ENCODE measurements at regions not wholly inside any gene's neighbourhood (a gene's known extent, or its start where the extent isn't known, plus 50 kb on each side); places are given as distances from the start of the nearest gene placed in this dataset.

GRCh38 chr5:89994266-89994665, 415.3 kb downstream of the CETN3 start:
- H3K27me3 ChIP-seq (ENCODE audit: control insufficient read depth, insufficient read depth, low read length), result no peaks in the 10 kb centered on the region
- H3K36me3 ChIP-seq (ENCODE audit: control insufficient read depth, insufficient read depth, low read length), result no peaks in the 10 kb centered on the region
- H3K9me3 ChIP-seq (ENCODE audit: control insufficient read depth, insufficient read depth, low read length), result no peaks in the 10 kb centered on the region
- H3K4me1 ChIP-seq (ENCODE audit: control insufficient read depth, insufficient read depth, low read length), result no peaks in the 10 kb centered on the region
- H3K4me3 ChIP-seq (ENCODE audit: low read depth, low read length), result no peak overlapping the region
- DNase-seq (ENCODE audit: low read depth in 4 of 6, low spot score in 6 of 6), result no peak
- no peak overlapping the region for H3K27ac ChIP-seq (ENCODE audit: low read depth, low read length)

- DNase-seq (ENCODE audit: low read depth in 4 of 6, low spot score in 6 of 6), result no peak
- Histone ChIP-seq H3K9me3 (ENCODE audit: control insufficient read depth, insufficient read depth, low read length) (no peaks in the 10 kb centered on the region), H3K27ac (ENCODE audit: low read depth, low read length) (no peak overlapping the region), H3K36me3 (ENCODE audit: control insufficient read depth, insufficient read depth, low read length) (no peaks in the 10 kb centered on the region), H3K4me1 (ENCODE audit: control insufficient read depth, insufficient read depth, low read length) (no peaks in the 10 kb centered on the region), H3K27me3 (ENCODE audit: control insufficient read depth, insufficient read depth, low read length) (no peaks in the 10 kb centered on the region), H3K4me3 (ENCODE audit: low read depth, low read length) (no peak overlapping the region)
- 100% methylated on average over 2 of the region's 3 CpGs for WGBS (ENCODE audit: insufficient coverage)
These were observed 417.4 kb downstream of the CETN3 start for GRCh38 chr5:89992201-89992600.

GRCh38 chr5:89991592-89991991, 418.0 kb downstream of the CETN3 start:
- no peaks in the 10 kb centered on the region for H3K27me3 ChIP-seq (ENCODE audit: control insufficient read depth, insufficient read depth, low read length)
- DNase-seq (ENCODE audit: low read depth in 4 of 6, low spot score in 6 of 6), result no peak
- H3K9me3 ChIP-seq (ENCODE audit: control insufficient read depth, insufficient read depth, low read length), result no peaks in the 10 kb centered on the region
- H3K4me3 ChIP-seq (ENCODE audit: low read depth, low read length), result no peak overlapping the region
- H3K36me3 ChIP-seq (ENCODE audit: control insufficient read depth, insufficient read depth, low read length), result no peaks in the 10 kb centered on the region
- no peak overlapping the region for H3K27ac ChIP-seq (ENCODE audit: low read depth, low read length)
- H3K4me1 ChIP-seq (ENCODE audit: control insufficient read depth, insufficient read depth, low read length), result no peaks in the 10 kb centered on the region
- 90% methylated on average over 2 of the region's 2 CpGs for WGBS (ENCODE audit: insufficient coverage)

DNA sequence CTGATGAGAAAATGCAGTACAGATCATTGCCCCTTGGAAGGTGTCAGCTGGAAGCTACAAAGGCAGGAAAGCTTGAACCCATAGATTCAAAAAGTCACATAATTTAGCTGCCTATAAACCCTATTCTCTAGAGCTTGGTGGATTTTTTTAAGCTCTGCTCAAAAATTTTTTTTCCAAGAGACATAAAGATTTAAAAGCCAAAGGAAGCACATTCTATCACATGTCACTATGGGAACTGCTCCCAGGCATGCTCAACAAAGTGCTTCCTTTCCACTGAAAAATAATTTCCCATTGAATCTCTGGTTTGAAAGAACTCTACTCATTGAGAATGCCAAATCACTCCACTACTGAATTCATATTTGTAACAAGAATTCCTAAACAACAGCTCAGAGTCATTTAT, 419.8 kb downstream of the CETN3 start:
- Histone ChIP-seq H3K27me3 (ENCODE audit: control insufficient read depth, insufficient read depth, low read length) (no peaks in the 10 kb centered on the region), H3K4me3 (ENCODE audit: low read depth, low read length) (no peak overlapping the region), H3K4me1 (ENCODE audit: control insufficient read depth, insufficient read depth, low read length) (no peaks in the 10 kb centered on the region), H3K36me3 (ENCODE audit: control insufficient read depth, insufficient read depth, low read length) (no peaks in the 10 kb centered on the region), H3K9me3 (ENCODE audit: control insufficient read depth, insufficient read depth, low read length) (no peaks in the 10 kb centered on the region), H3K27ac (ENCODE audit: low read depth, low read length) (peak overlapping the region; percentile 29)
- peak in 1 of 6 donors; percentile 30 for DNase-seq (ENCODE audit: low read depth in 4 of 6, low spot score in 6 of 6)

DNA sequence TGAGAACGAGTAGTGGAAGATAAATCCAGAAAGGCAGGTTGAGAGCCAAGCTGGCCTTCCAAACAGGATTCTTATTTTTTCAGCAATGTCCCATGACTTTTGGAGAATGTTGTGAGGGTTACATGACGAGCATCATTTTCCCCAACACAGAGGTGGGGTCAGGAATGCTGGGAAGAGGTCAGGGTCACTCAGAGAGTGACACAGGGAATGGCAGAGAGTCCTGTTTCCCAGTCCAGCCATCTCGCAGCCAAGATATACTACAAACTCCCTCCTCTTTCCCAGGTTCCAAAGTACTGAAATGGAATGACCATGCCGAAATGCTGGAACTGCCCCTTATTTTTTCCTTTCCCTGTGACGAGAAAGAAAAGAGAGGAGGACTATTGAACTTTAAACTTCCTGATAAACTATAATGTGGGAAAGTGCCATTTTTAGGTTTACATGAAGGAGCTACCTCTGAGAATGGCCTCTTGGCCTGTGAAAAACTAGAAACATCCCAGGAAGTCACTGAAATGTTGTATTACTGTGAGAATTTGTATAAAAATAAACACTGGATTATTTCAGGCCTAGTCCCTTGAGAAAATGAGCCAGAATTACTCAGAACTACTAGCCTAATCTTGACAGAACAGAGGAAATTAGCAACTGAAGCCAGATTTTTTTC, 420.4 kb downstream of the CETN3 start:
- Histone ChIP-seq H3K4me1 (ENCODE audit: control insufficient read depth, insufficient read depth, low read length) (no peaks in the 10 kb centered on the region), H3K4me3 (ENCODE audit: low read depth, low read length) (no peak overlapping the region), H3K9me3 (ENCODE audit: control insufficient read depth, insufficient read depth, low read length) (no peaks in the 10 kb centered on the region), H3K36me3 (ENCODE audit: control insufficient read depth, insufficient read depth, low read length) (no peaks in the 10 kb centered on the region), H3K27me3 (ENCODE audit: control insufficient read depth, insufficient read depth, low read length) (no peaks in the 10 kb centered on the region), H3K27ac (ENCODE audit: low read depth, low read length) (peak overlapping the region; percentile 18)
- DNase-seq (ENCODE audit: low read depth in 4 of 6, low spot score in 6 of 6), result no peak
- WGBS (ENCODE audit: insufficient coverage), result 46% methylated on average over 4 of the region's 5 CpGs

DNA sequence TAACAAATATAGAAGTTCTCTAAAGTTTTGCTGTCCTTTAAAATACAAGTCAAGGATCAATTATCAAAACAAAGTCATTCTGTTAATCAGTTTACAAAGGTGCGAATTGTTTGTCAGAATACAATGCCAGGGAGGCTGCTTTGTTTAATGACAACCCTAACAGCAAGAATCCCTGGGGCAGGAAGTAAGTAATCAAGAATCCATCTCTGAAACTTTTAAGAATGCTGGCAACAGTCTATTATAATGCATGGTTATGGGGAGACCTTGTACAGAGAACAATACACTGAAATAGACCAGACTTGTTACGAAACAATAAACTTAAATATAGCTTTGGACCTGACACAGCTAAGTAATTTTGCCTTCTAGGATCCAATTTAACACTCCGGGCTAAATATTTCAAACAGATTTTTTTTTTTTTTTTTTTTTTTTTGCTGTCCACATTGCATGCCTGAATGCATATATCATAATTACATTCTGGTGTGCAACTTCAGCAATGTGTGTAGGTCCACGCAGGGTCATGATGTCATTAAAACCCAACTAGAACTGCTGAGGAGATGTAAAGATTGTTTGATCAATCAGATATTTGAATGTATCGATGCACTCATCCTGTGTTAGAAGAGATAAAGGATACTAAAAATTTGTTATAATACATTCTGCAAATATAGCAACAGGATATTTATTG, 421.3 kb downstream of the CETN3 start:
- H3K27ac ChIP-seq (ENCODE audit: low read depth, low read length), result no peak overlapping the region
- H3K36me3 ChIP-seq (ENCODE audit: control insufficient read depth, insufficient read depth, low read length), result no peaks in the 10 kb centered on the region
- DNase-seq (ENCODE audit: low read depth in 4 of 6, low spot score in 6 of 6), result no peak
- no peaks in the 10 kb centered on the region for H3K9me3 ChIP-seq (ENCODE audit: control insufficient read depth, insufficient read depth, low read length)
- 72% methylated on average over 2 of the region's 5 CpGs for WGBS (ENCODE audit: insufficient coverage)
- no peaks in the 10 kb centered on the region for H3K4me1 ChIP-seq (ENCODE audit: control insufficient read depth, insufficient read depth, low read length)
- no peaks in the 10 kb centered on the region for H3K27me3 ChIP-seq (ENCODE audit: control insufficient read depth, insufficient read depth, low read length)
- H3K4me3 ChIP-seq (ENCODE audit: low read depth, low read length), result no peak overlapping the region

GRCh38 chr5:89983216-89983615, 426.3 kb downstream of the CETN3 start:
- DNase-seq (ENCODE audit: low read depth in 4 of 6, low spot score in 6 of 6), result no peak
- no CpG with 5 or more reads among the region's 5 CpGs for WGBS (ENCODE audit: insufficient coverage)

DNA sequence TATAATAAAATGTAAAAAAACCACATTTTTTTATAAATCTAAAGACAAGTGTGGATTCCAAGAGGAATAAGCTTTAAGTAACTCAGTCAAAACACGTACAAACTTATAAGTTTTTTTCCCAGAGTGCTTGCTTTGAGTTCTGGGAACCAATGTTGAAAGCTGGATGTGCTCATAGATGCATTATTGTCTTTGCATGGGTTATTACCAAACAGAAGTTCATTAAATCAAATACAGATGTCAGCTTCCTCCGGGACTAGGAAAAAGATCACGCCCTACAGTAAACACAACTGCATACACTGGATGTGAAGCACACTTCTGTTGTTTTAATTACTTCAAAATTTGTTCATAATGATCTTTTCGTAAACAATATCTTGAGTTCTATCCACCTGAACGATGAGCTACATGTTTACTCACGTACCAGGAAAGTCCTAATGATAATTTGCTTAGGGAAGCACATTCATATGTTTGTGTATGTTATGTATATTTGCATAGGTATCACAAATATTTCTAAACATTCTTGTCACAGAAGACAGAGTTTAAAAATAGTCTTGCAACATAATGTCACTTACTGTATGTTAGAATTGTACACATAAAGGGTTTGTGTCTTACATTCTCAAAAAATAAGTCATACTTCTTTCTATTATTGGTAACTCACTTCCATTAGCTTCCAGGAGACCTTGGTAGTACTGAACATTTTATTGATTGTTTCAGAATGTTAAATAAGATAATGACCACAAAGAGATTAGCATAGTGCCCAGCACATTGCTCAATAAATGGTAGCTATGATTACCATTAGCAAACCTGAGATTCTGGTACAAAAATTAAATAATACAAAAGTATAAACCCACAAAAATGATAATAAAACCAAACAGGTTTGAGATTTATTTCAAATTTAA, 427.4 kb downstream of the CETN3 start:
- no peaks in the 10 kb centered on the region for H3K4me1 ChIP-seq (ENCODE audit: control insufficient read depth, insufficient read depth, low read length)
- H3K27ac ChIP-seq (ENCODE audit: low read depth, low read length), result no peak overlapping the region
- no peaks in the 10 kb centered on the region for H3K36me3 ChIP-seq (ENCODE audit: control insufficient read depth, insufficient read depth, low read length)
- no CpG with 5 or more reads among the region's 6 CpGs for WGBS (ENCODE audit: insufficient coverage)
- no peaks in the 10 kb centered on the region for H3K27me3 ChIP-seq (ENCODE audit: control insufficient read depth, insufficient read depth, low read length)
- no peak for DNase-seq (ENCODE audit: low read depth in 4 of 6, low spot score in 6 of 6)
- no peak overlapping the region for H3K4me3 ChIP-seq (ENCODE audit: low read depth, low read length)
- no peaks in the 10 kb centered on the region for H3K9me3 ChIP-seq (ENCODE audit: control insufficient read depth, insufficient read depth, low read length)

More at GRCh38 chr5:89983216-89983615, 426.3 kb downstream of the CETN3 start:
- no peak overlapping the region for H3K4me3 ChIP-seq (ENCODE audit: low read depth, low read length)
- no peaks in the 10 kb centered on the region for H3K27me3 ChIP-seq (ENCODE audit: control insufficient read depth, insufficient read depth, low read length)
- H3K4me1 ChIP-seq (ENCODE audit: control insufficient read depth, insufficient read depth, low read length), result no peaks in the 10 kb centered on the region
- H3K27ac ChIP-seq (ENCODE audit: low read depth, low read length), result no peak overlapping the region
- no peaks in the 10 kb centered on the region for H3K36me3 ChIP-seq (ENCODE audit: control insufficient read depth, insufficient read depth, low read length)
- no peaks in the 10 kb centered on the region for H3K9me3 ChIP-seq (ENCODE audit: control insufficient read depth, insufficient read depth, low read length)

GRCh38 chr5:89981021-89981420, 428.5 kb downstream of the CETN3 start:
- DNase-seq (ENCODE audit: low read depth in 4 of 6, low spot score in 6 of 6), result no peak
- Histone ChIP-seq H3K36me3 (ENCODE audit: control insufficient read depth, insufficient read depth, low read length) (no peaks in the 10 kb centered on the region), H3K4me3 (ENCODE audit: low read depth, low read length) (no peak overlapping the region), H3K27me3 (ENCODE audit: control insufficient read depth, insufficient read depth, low read length) (no peaks in the 10 kb centered on the region), H3K4me1 (ENCODE audit: control insufficient read depth, insufficient read depth, low read length) (no peaks in the 10 kb centered on the region), H3K27ac (ENCODE audit: low read depth, low read length) (no peak overlapping the region), H3K9me3 (ENCODE audit: control insufficient read depth, insufficient read depth, low read length) (no peaks in the 10 kb centered on the region)
- WGBS (ENCODE audit: insufficient coverage), result no CpG with 5 or more reads among the region's 2 CpGs
